Activated CD4-positive, alpha-beta memory T cell treated with anti-CD3 and anti-CD28 coated beads for 36 hours (primary cell): ENCODE measurements at regions not wholly inside any gene's neighbourhood (a gene's known extent, or its start where the extent isn't known, plus 50 kb on each side); places are given as distances from the start of the nearest gene placed in this dataset.
"Not testable (repeated sequence)": the region's sequence is repeated elsewhere in the genome, so short reads cannot be mapped to it uniquely, and the experiment has no call there.

ENCODE experiments used
- CTCF ChIA-PET: fragments of 350-600 bp; sonication (Branson Sonifier 250); formaldehyde crosslinking; loops from one replicate; lab custom pipeline; 2021; ENCODE audit warnings: antibody characterized with exemption, inconsistent platforms; lab: Charles Lee
- POLR2A ChIA-PET: fragments of 350-600 bp; sonication (Branson Sonifier 250); formaldehyde crosslinking; loops from one replicate; lab custom pipeline; 2021; ENCODE audit warnings: antibody characterized with exemption; lab: Charles Lee
- DNase-seq: peaks from one replicate; pipeline ENCODE4 v3.0.0-alpha.2; 2020
- H3K27ac Mint-ChIP-seq: one replicate; pipeline ENCODE4 v1.8.0; 2021; ENCODE audit warnings: mixed read lengths
- H3K27me3 Mint-ChIP-seq: one replicate; pipeline ENCODE4 v1.8.0; 2021; ENCODE audit warnings: mixed read lengths
- H3K36me3 Mint-ChIP-seq: one replicate; pipeline ENCODE4 v1.8.0; 2021; ENCODE audit warnings: mixed read lengths
- H3K4me1 Mint-ChIP-seq: one replicate; pipeline ENCODE4 v1.8.0; 2021; ENCODE audit warnings: low read depth, mixed read lengths
- H3K4me3 Mint-ChIP-seq: one replicate; pipeline ENCODE4 v1.8.0; 2021; ENCODE audit warnings: mild to moderate bottlenecking, mixed read lengths
- H3K9me3 Mint-ChIP-seq: one replicate; pipeline ENCODE4 v1.8.0; 2021; ENCODE audit warnings: mixed read lengths
- intact Hi-C: fragments of 100-400 bp; cut with micrococcal nuclease; formaldehyde crosslinking; loops from one replicate; pipeline ENCODE4 v1.15.1; 2023

- ChIA-PET POLR2A (no interaction called here), CTCF (no interaction called here)
- Mint-ChIP-seq H3K27me3 (peaks cover 24% of the 10 kb centered on the region), H3K27ac (no peak overlapping the region), H3K36me3 (no peaks in the 10 kb centered on the region), H3K4me3 (no peak overlapping the region), H3K4me1 (peaks cover 2% of the 10 kb centered on the region), H3K9me3 (no peaks in the 10 kb centered on the region)
- no peak for DNase-seq
- intact Hi-C loops: no loop called here
Observed at GRCh38 chr20:43384101-43384940, 73.4 kb upstream of the SRSF6 start.

- intact Hi-C loops: no loop called here
- no peak for DNase-seq
- Mint-ChIP-seq H3K9me3 (no peaks in the 10 kb centered on the region), H3K36me3 (no peaks in the 10 kb centered on the region), H3K27ac (no peak overlapping the region), H3K4me3 (no peak overlapping the region), H3K4me1 (peaks cover 2% of the 10 kb centered on the region), H3K27me3 (peaks cover 21% of the 10 kb centered on the region)
- CTCF ChIA-PET: interaction anchor here (0.9 kb wide), 1 partner anchor 26 kb away, joined by 3 read pairs; no protein-coding TSS in a partner anchor
- POLR2A ChIA-PET: no interaction called here
Observed at GRCh38 chr20:43383026-43383795, 74.5 kb upstream of the SRSF6 start.

GRCh38 chr20:43382135-43382534 is 75.6 kb upstream of the SRSF6 start:
- H3K4me1 Mint-ChIP-seq, POLR2A ChIA-PET, CTCF ChIA-PET, H3K36me3 Mint-ChIP-seq, H3K9me3 Mint-ChIP-seq, intact Hi-C loops, H3K27ac Mint-ChIP-seq, DNase-seq, H3K4me3 Mint-ChIP-seq: not testable (repeated sequence)
- H3K27me3 Mint-ChIP-seq: peaks cover 25% of the 10 kb centered on the region

GRCh38 chr20:43381533-43381932 is 76.2 kb upstream of the SRSF6 start:
- intact Hi-C loops, POLR2A ChIA-PET, H3K27ac Mint-ChIP-seq, H3K9me3 Mint-ChIP-seq, H3K4me1 Mint-ChIP-seq, H3K4me3 Mint-ChIP-seq, H3K36me3 Mint-ChIP-seq: not testable (repeated sequence)
- CTCF ChIA-PET: interaction anchor here (1.3 kb wide), 1 partner anchor 28 kb away, joined by 7 read pairs; no protein-coding TSS in a partner anchor
- H3K27me3 Mint-ChIP-seq: peaks cover 25% of the 10 kb centered on the region
- DNase-seq: peak; percentile 28

- H3K4me1 Mint-ChIP-seq: peaks cover 2% of the 10 kb centered on the region
- no peaks in the 10 kb centered on the region for H3K9me3 Mint-ChIP-seq
- ChIA-PET POLR2A (no interaction called here), CTCF (no interaction called here)
- intact Hi-C loops: no loop called here
- no peaks in the 10 kb centered on the region for H3K36me3 Mint-ChIP-seq
- no peak for DNase-seq
- no peak overlapping the region for H3K4me3 Mint-ChIP-seq
- H3K27ac Mint-ChIP-seq: no peak overlapping the region
- H3K27me3 Mint-ChIP-seq: peaks cover 29% of the 10 kb centered on the region
Observed at GRCh38 chr20:43379239-43379917, 78.3 kb upstream of the SRSF6 start.

GRCh38 chr20:43376831-43377230 is 80.9 kb upstream of the SRSF6 start:
- ChIA-PET CTCF (no interaction called here), POLR2A (no interaction called here)
- Mint-ChIP-seq H3K27me3 (peaks cover 23% of the 10 kb centered on the region), H3K36me3 (no peaks in the 10 kb centered on the region), H3K9me3 (no peaks in the 10 kb centered on the region), H3K27ac (no peak overlapping the region), H3K4me3 (no peak overlapping the region), H3K4me1 (peaks cover 2% of the 10 kb centered on the region)
- DNase-seq: no peak
- intact Hi-C loops: no loop called here

- ChIA-PET POLR2A (no interaction called here), CTCF (no interaction called here)
- no peak overlapping the region for H3K4me3 Mint-ChIP-seq
- no peak overlapping the region for H3K27ac Mint-ChIP-seq
- intact Hi-C loops: no loop called here
- peaks cover 18% of the 10 kb centered on the region for H3K27me3 Mint-ChIP-seq
- no peak for DNase-seq
- no peaks in the 10 kb centered on the region for H3K36me3 Mint-ChIP-seq
- H3K4me1 Mint-ChIP-seq: no peaks in the 10 kb centered on the region
- no peaks in the 10 kb centered on the region for H3K9me3 Mint-ChIP-seq
Observed at GRCh38 chr20:43375591-43375990, 82.1 kb upstream of the SRSF6 start.

- POLR2A ChIA-PET: no interaction called here
Observed at GRCh38 chr20:43372051-43372450, 85.6 kb upstream of the SRSF6 start.

GRCh38 chr20:43365691-43366090 is 92.0 kb upstream of the SRSF6 start:
- ChIA-PET CTCF (no interaction called here), POLR2A (no interaction called here)
- Mint-ChIP-seq H3K36me3 (no peaks in the 10 kb centered on the region), H3K4me3 (no peak overlapping the region), H3K9me3 (no peaks in the 10 kb centered on the region), H3K4me1 (no peaks in the 10 kb centered on the region), H3K27ac (no peak overlapping the region), H3K27me3 (peaks cover 18% of the 10 kb centered on the region)
- no peak for DNase-seq
- intact Hi-C loops: no loop called here

More at GRCh38 chr20:43372051-43372450, 85.6 kb upstream of the SRSF6 start:
- no peaks in the 10 kb centered on the region for H3K4me1 Mint-ChIP-seq
- no peaks in the 10 kb centered on the region for H3K9me3 Mint-ChIP-seq
- CTCF ChIA-PET: interaction anchor here (1.3 kb wide), 1 partner anchor 37 kb away, joined by 4 read pairs; no protein-coding TSS in a partner anchor
- intact Hi-C loops: no loop called here
- no peak for DNase-seq
- H3K27me3 Mint-ChIP-seq: peaks cover 7% of the 10 kb centered on the region
- no peak overlapping the region for H3K27ac Mint-ChIP-seq
- no peaks in the 10 kb centered on the region for H3K36me3 Mint-ChIP-seq
- no peak overlapping the region for H3K4me3 Mint-ChIP-seq

GRCh38 chr20:43364001-43364400 is 93.7 kb upstream of the SRSF6 start:
- Mint-ChIP-seq H3K4me1 (no peaks in the 10 kb centered on the region), H3K9me3 (no peaks in the 10 kb centered on the region), H3K36me3 (no peaks in the 10 kb centered on the region), H3K27me3 (peaks cover 18% of the 10 kb centered on the region), H3K27ac (no peak overlapping the region), H3K4me3 (no peak overlapping the region)
- CTCF ChIA-PET: no interaction called here
- no peak for DNase-seq
- POLR2A ChIA-PET: no interaction called here
- intact Hi-C loops: no loop called here

- CTCF ChIA-PET: no interaction called here
- H3K4me1 Mint-ChIP-seq: no peaks in the 10 kb centered on the region
- H3K27me3 Mint-ChIP-seq: peaks cover 18% of the 10 kb centered on the region
- H3K27ac Mint-ChIP-seq: no peak overlapping the region
- no peaks in the 10 kb centered on the region for H3K36me3 Mint-ChIP-seq
- POLR2A ChIA-PET: no interaction called here
- intact Hi-C loops: no loop called here
- no peak for DNase-seq
- no peaks in the 10 kb centered on the region for H3K9me3 Mint-ChIP-seq
- H3K4me3 Mint-ChIP-seq: no peak overlapping the region
Observed at GRCh38 chr20:43363506-43363905, 94.2 kb upstream of the SRSF6 start.

GRCh38 chr20:43361526-43361925 is 96.2 kb upstream of the SRSF6 start:
- Mint-ChIP-seq H3K4me3 (no peak overlapping the region), H3K27ac (no peak overlapping the region), H3K4me1 (no peaks in the 10 kb centered on the region), H3K36me3 (no peaks in the 10 kb centered on the region), H3K9me3 (no peaks in the 10 kb centered on the region), H3K27me3 (peaks cover 18% of the 10 kb centered on the region)
- intact Hi-C loops: no loop called here
- CTCF ChIA-PET: no interaction called here
- POLR2A ChIA-PET: no interaction called here
- DNase-seq: no peak
